HCT116 (cell line): ENCODE measurements at regions not wholly inside any gene's neighbourhood (a gene's known extent, or its start where the extent isn't known, plus 50 kb on each side); places are given as distances from the start of the nearest gene placed in this dataset.

Experiments used
- ATAC-seq: fragments of 200-7000 bp; cut with Tn5 transposase; 2 replicates; pipeline ENCODE4 v1.9.1; 2020; ENCODE audit warnings: mild to moderate bottlenecking, moderate library complexity
- BruUV-seq: library from RNA; stranded (reverse); fragments of 400-500 nt; replicated peaks from 2 replicates; lab custom pipeline; 2021; lab: Mats Ljungman, UMichigan
- CTCF ChIA-PET: fragments of 300-600 bp; sonication (Branson Sonifier 250); formaldehyde crosslinking; loops from one replicate; lab custom pipeline; 2021; ENCODE audit warnings: antibody characterized with exemption; lab: Charles Lee
- POLR2A ChIA-PET: fragments of 300-600, 350-600 bp; sonication (Branson Sonifier 250); formaldehyde crosslinking; loops from one replicate; lab custom pipeline; 2021; ENCODE audit warnings: antibody characterized with exemption; lab: Charles Lee
- RAD21 ChIA-PET, 2 experiments: fragments of 300-600 bp; sonication (Branson Sonifier 250); formaldehyde crosslinking; loops; one replicate each; lab custom pipeline; 2023; ENCODE audit warnings: low total read pairs in 2 of 2; ENCODE audit not compliant: uncharacterized antibody in 2 of 2, unreplicated experiment in 2 of 2, low non-redundant PET in 1 of 2; lab: Charles Lee
- DNase-seq: peaks from one replicate; pipeline ENCODE4 v3.0.0-alpha.2; 2010; ENCODE audit warnings: low read depth, low spot score
- H2AFZ ChIP-seq: fragments of 200-600 bp; shearing (Covaris generic), sonication (generic); 2 replicates; pipeline ENCODE4 v1.6.1; 2017; ENCODE audit warnings: low read depth, mixed run types, mixed read lengths, antibody characterized with exemption, low read length; ENCODE audit not compliant: poor library complexity, severe bottlenecking
- H3K27ac ChIP-seq: 2 replicates; pipeline ENCODE4 v1.5.1; 2012; ENCODE audit warnings: low read depth, low read length
- H3K27me3 ChIP-seq: fragments of 200-600 bp; sonication (generic); 2 replicates; pipeline ENCODE4 v1.6.1; 2016; ENCODE audit warnings: mixed run types, low read length, mixed read lengths; ENCODE audit not compliant: insufficient read depth
- H3K36me3 ChIP-seq, 2 experiments: fragments of 200-500 bp in 1 of 2; fragments of 200-600 bp in 1 of 2; sonication (Bioruptor generic) in 1 of 2; sonication (generic) in 1 of 2; 2 replicates each; pipeline versions ENCODE4 v1.5.1 to v1.6.1; 2014 to 2016; ENCODE audit warnings: low read length in 2 of 2, inconsistent platforms in 1 of 2, mixed read lengths in 1 of 2, mixed run types in 1 of 2; ENCODE audit not compliant: insufficient read depth in 2 of 2, control insufficient read depth in 1 of 2
- H3K4me1 ChIP-seq, 2 experiments: fragments of 200-600 bp in 1 of 2; sonication (generic) in 1 of 2; 2 replicates each; pipeline versions ENCODE4 v1.5.1 to v1.6.1; 2012 to 2017; ENCODE audit warnings: low read length in 2 of 2, inconsistent platforms in 1 of 2, mild to moderate bottlenecking in 1 of 2, mixed read lengths in 1 of 2, mixed run types in 1 of 2, moderate library complexity in 1 of 2; ENCODE audit not compliant: insufficient read depth in 2 of 2, control insufficient read depth in 1 of 2
- H3K4me2 ChIP-seq: fragments of 200-600 bp; sonication (generic); 2 replicates; pipeline ENCODE4 v1.6.1; 2017; ENCODE audit warnings: mixed run types, low read length, mixed read lengths
- H3K4me3 ChIP-seq, 2 experiments: fragments of 200-600 bp in 1 of 2; sonication (generic) in 1 of 2; replicated peaks in 1 of 2; 2 replicates each; pipeline ENCODE4 v1.5.1; 2011 to 2016; ENCODE audit warnings: low read length in 2 of 2, control low read depth in 1 of 2, low read depth in 1 of 2, mild to moderate bottlenecking in 1 of 2, mixed read lengths in 1 of 2, mixed run types in 1 of 2
- H3K79me2 ChIP-seq: fragments of 200-600 bp; sonication (generic); 2 replicates; pipeline ENCODE4 v1.6.1; 2017; ENCODE audit warnings: mild to moderate bottlenecking, mixed run types, low read length, moderate library complexity, mixed read lengths; ENCODE audit not compliant: insufficient read depth
- H3K9ac ChIP-seq: fragments of 200-600 bp; sonication (generic); 2 replicates; pipeline ENCODE4 v1.6.1; 2016; ENCODE audit warnings: low read length, mixed read lengths
- H3K9me2 ChIP-seq: fragments of 200-600 bp; sonication (generic), shearing (Covaris generic); 2 replicates; pipeline ENCODE4 v1.6.1; 2017; ENCODE audit warnings: mixed run types, mild to moderate bottlenecking, moderate library complexity; ENCODE audit not compliant: insufficient read depth
- H3K9me3 ChIP-seq, 2 experiments: fragments of 200-500 bp in 1 of 2; fragments of 200-600 bp in 1 of 2; sonication (Bioruptor generic) in 1 of 2; sonication (generic) in 1 of 2; 2 replicates each; pipeline ENCODE4 v1.6.1; 2014 to 2017; ENCODE audit warnings: low read length in 2 of 2, mixed read lengths in 2 of 2, inconsistent platforms in 1 of 2, low read depth in 1 of 2, mild to moderate bottlenecking in 1 of 2, mixed run types in 1 of 2, moderate library complexity in 1 of 2; ENCODE audit not compliant: control insufficient read depth in 1 of 2, insufficient read depth in 1 of 2
- H4K20me1 ChIP-seq: fragments of 200-600 bp; sonication (generic), shearing (Covaris generic); 2 replicates; pipeline ENCODE4 v1.6.1; 2017; ENCODE audit warnings: mixed run types, mild to moderate bottlenecking, moderate library complexity; ENCODE audit not compliant: insufficient read depth
- CEBPB ChIP-seq: IDR thresholded peaks from 2 replicates; pipeline ENCODE4 v1.6.1; 2012; ENCODE audit warnings: low read depth
- ELF1 ChIP-seq: IDR thresholded peaks from 2 replicates; pipeline ENCODE4 v1.6.1; 2012; ENCODE audit warnings: low read depth, borderline replicate concordance
- EZH2 ChIP-seq: fragments of 200-600 bp; sonication (generic); IDR thresholded peaks from 2 replicates; pipeline ENCODE4 v1.6.1; 2017; ENCODE audit warnings: antibody characterized with exemption, mixed run types
- EZH2phosphoT487 ChIP-seq: fragments of 200-600 bp; IDR thresholded peaks from 2 replicates; pipeline ENCODE4 v1.6.1; 2018; ENCODE audit warnings: antibody characterized with exemption, borderline replicate concordance
- JUND ChIP-seq: IDR thresholded peaks from 2 replicates; pipeline ENCODE4 v1.6.1; 2012
- POLR2A ChIP-seq: IDR thresholded peaks from 2 replicates; pipeline ENCODE4 v1.7.0; 2011; ENCODE audit warnings: borderline replicate concordance; ENCODE audit not compliant: insufficient read depth, insufficient read length; ENCODE audit errors: extremely low read depth
- POLR2AphosphoS5 ChIP-seq: IDR thresholded peaks from 2 replicates; pipeline ENCODE4 v1.6.1; 2011; ENCODE audit warnings: mild to moderate bottlenecking, low read depth, low read length, moderate library complexity
- RAD21 ChIP-seq: IDR thresholded peaks from 2 replicates; pipeline ENCODE4 v1.6.1; 2012; ENCODE audit warnings: low read depth, mild to moderate bottlenecking
- SRF ChIP-seq: IDR thresholded peaks from 2 replicates; pipeline ENCODE4 v1.6.1; 2012; ENCODE audit warnings: low read depth
- intact Hi-C: fragments of 100-400 bp; cut with micrococcal nuclease; formaldehyde crosslinking; loops from 2 replicates; pipeline ENCODE4 v1.10.0; 2022
- TF ChIP-seq, protein P1 (sequence below): IDR thresholded peaks from 2 replicates; pipeline ENCODE4 v1.6.1; 2012
- TF ChIP-seq, protein P2 (sequence below): IDR thresholded peaks from 2 replicates; pipeline ENCODE4 v1.6.1; 2011; ENCODE audit warnings: mild to moderate bottlenecking, low read length, moderate library complexity; ENCODE audit not compliant: insufficient replicate concordance; ENCODE audit errors: extremely low read depth
- TF ChIP-seq, protein P3 (sequence below): IDR thresholded peaks from 2 replicates; pipeline ENCODE4 v1.6.1; 2012

- Histone ChIP-seq H3K27ac (no peak overlapping the region), H3K9me2 (no peaks in the 10 kb centered on the region), H3K4me1 (no peaks in the 10 kb centered on the region), H3K4me2 (no peak overlapping the region), H4K20me1 (no peaks in the 10 kb centered on the region), H3K36me3 (no peaks in the 10 kb centered on the region), H3K27me3 (no peaks in the 10 kb centered on the region), H3K9ac (no peak overlapping the region), H3K9me3 (no peaks in the 10 kb centered on the region), H3K79me2 (no peaks in the 10 kb centered on the region), H2AFZ (no peak overlapping the region), H3K4me3 (no peak overlapping the region)
- TF ChIP-seq ELF1 (no peak), EZH2phosphoT487 (no peak), SRF (no peak), POLR2A (no peak), EZH2 (no peak)
- TF ChIP-seq, protein P1, sequence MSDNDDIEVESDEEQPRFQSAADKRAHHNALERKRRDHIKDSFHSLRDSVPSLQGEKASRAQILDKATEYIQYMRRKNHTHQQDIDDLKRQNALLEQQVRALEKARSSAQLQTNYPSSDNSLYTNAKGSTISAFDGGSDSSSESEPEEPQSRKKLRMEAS = no peak
- TF ChIP-seq, protein P2, sequence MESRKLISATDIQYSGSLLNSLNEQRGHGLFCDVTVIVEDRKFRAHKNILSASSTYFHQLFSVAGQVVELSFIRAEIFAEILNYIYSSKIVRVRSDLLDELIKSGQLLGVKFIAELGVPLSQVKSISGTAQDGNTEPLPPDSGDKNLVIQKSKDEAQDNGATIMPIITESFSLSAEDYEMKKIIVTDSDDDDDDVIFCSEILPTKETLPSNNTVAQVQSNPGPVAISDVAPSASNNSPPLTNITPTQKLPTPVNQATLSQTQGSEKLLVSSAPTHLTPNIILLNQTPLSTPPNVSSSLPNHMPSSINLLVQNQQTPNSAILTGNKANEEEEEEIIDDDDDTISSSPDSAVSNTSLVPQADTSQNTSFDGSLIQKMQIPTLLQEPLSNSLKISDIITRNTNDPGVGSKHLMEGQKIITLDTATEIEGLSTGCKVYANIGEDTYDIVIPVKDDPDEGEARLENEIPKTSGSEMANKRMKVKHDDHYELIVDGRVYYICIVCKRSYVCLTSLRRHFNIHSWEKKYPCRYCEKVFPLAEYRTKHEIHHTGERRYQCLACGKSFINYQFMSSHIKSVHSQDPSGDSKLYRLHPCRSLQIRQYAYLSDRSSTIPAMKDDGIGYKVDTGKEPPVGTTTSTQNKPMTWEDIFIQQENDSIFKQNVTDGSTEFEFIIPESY = no peak
- ChIA-PET POLR2A (no interaction called here), RAD21 (no interaction called here), CTCF (no interaction called here)
- ATAC-seq (no peak), DNase-seq (no peak)
- intact Hi-C loops = no loop called here
- no TSS peak for BruUV-seq
These were observed 210.1 kb upstream of the MAP3K1 start for GRCh38 chr5:56605231-56605630.

- DNase-seq = no peak
- CTCF ChIA-PET = no interaction called here
- intact Hi-C loops = no loop called here
- TF ChIP-seq SRF (no peak), ELF1 (no peak), JUND (no peak), POLR2AphosphoS5 (no peak), CEBPB (no peak), POLR2A (no peak), RAD21 (no peak), EZH2phosphoT487 (no peak)
- TF ChIP-seq, protein P3, sequence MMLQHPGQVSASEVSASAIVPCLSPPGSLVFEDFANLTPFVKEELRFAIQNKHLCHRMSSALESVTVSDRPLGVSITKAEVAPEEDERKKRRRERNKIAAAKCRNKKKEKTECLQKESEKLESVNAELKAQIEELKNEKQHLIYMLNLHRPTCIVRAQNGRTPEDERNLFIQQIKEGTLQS = no peak
- TF ChIP-seq, protein P2 = no peak
- TF ChIP-seq, protein P1 = no peak
These were observed 213.7 kb upstream of the MAP3K1 start for GRCh38 chr5:56601641-56602071.

More at GRCh38 chr5:56601641-56602071, 213.7 kb upstream of the MAP3K1 start:
- no peaks in the 10 kb centered on the region for H4K20me1 ChIP-seq
- no peaks in the 10 kb centered on the region for H3K36me3 ChIP-seq
- H2AFZ ChIP-seq = no peak overlapping the region
- POLR2A ChIA-PET = no interaction called here
- no peak overlapping the region for H3K4me2 ChIP-seq
- no peaks in the 10 kb centered on the region for H3K4me1 ChIP-seq
- no peak overlapping the region for H3K9ac ChIP-seq
- H3K27ac ChIP-seq = no peak overlapping the region
- RAD21 ChIA-PET = no interaction called here
- no peak overlapping the region for H3K4me3 ChIP-seq
- H3K27me3 ChIP-seq = no peaks in the 10 kb centered on the region
- no peaks in the 10 kb centered on the region for H3K9me2 ChIP-seq
- H3K9me3 ChIP-seq = no peaks in the 10 kb centered on the region
- no TSS peak for BruUV-seq
- no peaks in the 10 kb centered on the region for H3K79me2 ChIP-seq
- ATAC-seq = no peak
